ENCODE measurements at regions not wholly inside any gene's neighbourhood (a gene's known extent, or its start where the extent isn't known, plus 50 kb on each side); places are given as distances from the start of the nearest gene placed in this dataset.

DNA sequence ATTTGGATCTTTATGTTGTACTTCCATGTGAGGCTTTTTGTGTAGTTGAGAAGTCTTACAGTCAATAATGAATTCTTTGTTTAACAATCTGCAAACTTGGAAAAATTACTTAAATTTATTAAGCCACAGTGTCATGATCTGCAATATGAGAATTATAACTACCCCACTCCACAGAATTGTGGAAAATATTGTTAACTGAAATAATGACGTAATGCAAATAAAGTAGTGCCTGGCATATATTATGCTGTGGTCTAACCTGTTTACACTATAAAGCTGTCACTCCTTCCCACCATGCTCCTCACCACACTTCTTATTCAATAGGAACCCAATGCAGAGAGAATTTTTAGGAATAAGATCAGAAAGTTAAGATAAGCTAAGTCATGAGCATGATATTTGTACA, 632.1 kb upstream of the GALNTL6 start:
- TF ChIP-seq, protein P1, sequence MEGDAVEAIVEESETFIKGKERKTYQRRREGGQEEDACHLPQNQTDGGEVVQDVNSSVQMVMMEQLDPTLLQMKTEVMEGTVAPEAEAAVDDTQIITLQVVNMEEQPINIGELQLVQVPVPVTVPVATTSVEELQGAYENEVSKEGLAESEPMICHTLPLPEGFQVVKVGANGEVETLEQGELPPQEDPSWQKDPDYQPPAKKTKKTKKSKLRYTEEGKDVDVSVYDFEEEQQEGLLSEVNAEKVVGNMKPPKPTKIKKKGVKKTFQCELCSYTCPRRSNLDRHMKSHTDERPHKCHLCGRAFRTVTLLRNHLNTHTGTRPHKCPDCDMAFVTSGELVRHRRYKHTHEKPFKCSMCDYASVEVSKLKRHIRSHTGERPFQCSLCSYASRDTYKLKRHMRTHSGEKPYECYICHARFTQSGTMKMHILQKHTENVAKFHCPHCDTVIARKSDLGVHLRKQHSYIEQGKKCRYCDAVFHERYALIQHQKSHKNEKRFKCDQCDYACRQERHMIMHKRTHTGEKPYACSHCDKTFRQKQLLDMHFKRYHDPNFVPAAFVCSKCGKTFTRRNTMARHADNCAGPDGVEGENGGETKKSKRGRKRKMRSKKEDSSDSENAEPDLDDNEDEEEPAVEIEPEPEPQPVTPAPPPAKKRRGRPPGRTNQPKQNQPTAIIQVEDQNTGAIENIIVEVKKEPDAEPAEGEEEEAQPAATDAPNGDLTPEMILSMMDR (IDR thresholded peaks at IDR 0.05): no peak
- TF ChIP-seq POLR2A (IDR thresholded peaks at IDR 0.05): no peak

Data from body of pancreas (tissue), 4 donors.